ENCODE measurements at regions not wholly inside any gene's neighbourhood (a gene's known extent, or its start where the extent isn't known, plus 50 kb on each side); places are given as distances from the start of the nearest gene placed in this dataset.

GRCh38 chr9:86749161-86749893 is 198.0 kb downstream of the GAS1 start:
- H3K27me3 ChIP-seq (ENCODE audit: low read length), result no peaks in the 10 kb centered on the region
- H4K20me1 ChIP-seq (ENCODE audit: low read depth, low read length), result no peaks in the 10 kb centered on the region
- H3F3A ChIP-seq (ENCODE audit: insufficient read depth), result no peaks in the 10 kb centered on the region
- H3K4me3 ChIP-seq (ENCODE audit: insufficient read depth, low read length, poor library complexity, severe bottlenecking), result no peak overlapping the region
- H3K27ac ChIP-seq (ENCODE audit: low read depth, low read length), result no peak overlapping the region
- no peaks in the 10 kb centered on the region for H3K9me2 ChIP-seq (replicated peaks; ENCODE audit: insufficient read depth, low read length)
- H3K4me2 ChIP-seq (ENCODE audit: low read depth, low read length, poor library complexity, severe bottlenecking), result no peak overlapping the region
- H2AFZ ChIP-seq (ENCODE audit: low read depth, low read length, severe bottlenecking), result no peak overlapping the region
- H3K36me3 ChIP-seq (ENCODE audit: low read length), result no peaks in the 10 kb centered on the region
- no peaks in the 10 kb centered on the region for H3K79me2 ChIP-seq (ENCODE audit: insufficient read depth, low read length)
- no peaks in the 10 kb centered on the region for H3K9me3 ChIP-seq (ENCODE audit: insufficient read depth, low read length)
- TF ChIP-seq CTCF (IDR thresholded peaks at IDR 0.05; ENCODE audit: insufficient read depth, low read length, poor library complexity, severe bottlenecking), result no peak
- TF ChIP-seq EZH2phosphoT487 (conservative IDR thresholded peaks at IDR 0.05; ENCODE audit: low read length), result no peak
- no peak overlapping the region for H3K9ac ChIP-seq (ENCODE audit: low read length)

- H4K20me1 ChIP-seq (ENCODE audit: low read depth, low read length), result no peaks in the 10 kb centered on the region
- H3K27ac ChIP-seq (ENCODE audit: low read depth, low read length), result no peak overlapping the region
- H3K9me2 ChIP-seq (replicated peaks; ENCODE audit: insufficient read depth, low read length), result no peaks in the 10 kb centered on the region; the same call in 1 of the 2 replicates
- H2AFZ ChIP-seq (ENCODE audit: low read depth, low read length, severe bottlenecking), result no peak overlapping the region
- TF ChIP-seq CTCF (IDR thresholded peaks at IDR 0.05; ENCODE audit: insufficient read depth, low read length, poor library complexity, severe bottlenecking) (no peak), EZH2phosphoT487 (conservative IDR thresholded peaks at IDR 0.05; ENCODE audit: low read length) (no peak)
- no peaks in the 10 kb centered on the region for H3K9me3 ChIP-seq (ENCODE audit: insufficient read depth, low read length)
- H3K4me2 ChIP-seq (ENCODE audit: low read depth, low read length, poor library complexity, severe bottlenecking), result no peak overlapping the region
- H3K79me2 ChIP-seq (ENCODE audit: insufficient read depth, low read length), result no peaks in the 10 kb centered on the region
- H3K4me3 ChIP-seq (ENCODE audit: insufficient read depth, low read length, poor library complexity, severe bottlenecking), result no peak overlapping the region
- H3K36me3 ChIP-seq (ENCODE audit: low read length), result no peaks in the 10 kb centered on the region
- H3K9ac ChIP-seq (ENCODE audit: low read length), result no peak overlapping the region
- H3K27me3 ChIP-seq (ENCODE audit: low read length), result no peaks in the 10 kb centered on the region
- H3F3A ChIP-seq (ENCODE audit: insufficient read depth), result no peaks in the 10 kb centered on the region
Observed at GRCh38 chr9:86747711-86748110, 199.6 kb downstream of the GAS1 start.

- TF ChIP-seq CTCF (IDR thresholded peaks at IDR 0.05; ENCODE audit: insufficient read depth, low read length, poor library complexity, severe bottlenecking) (no peak), EZH2phosphoT487 (conservative IDR thresholded peaks at IDR 0.05; ENCODE audit: low read length) (no peak)
Observed at GRCh38 chr9:86741311-86742208, 205.7 kb downstream of the GAS1 start.

More at GRCh38 chr9:86741311-86742208, 205.7 kb downstream of the GAS1 start:
- Histone ChIP-seq H3K4me3 (ENCODE audit: insufficient read depth, low read length, poor library complexity, severe bottlenecking) (no peak overlapping the region), H3K9me3 (ENCODE audit: insufficient read depth, low read length) (no peaks in the 10 kb centered on the region), H4K20me1 (ENCODE audit: low read depth, low read length) (no peaks in the 10 kb centered on the region), H3F3A (ENCODE audit: insufficient read depth) (no peaks in the 10 kb centered on the region), H2AFZ (ENCODE audit: low read depth, low read length, severe bottlenecking) (no peak overlapping the region), H3K9me2 (replicated peaks; ENCODE audit: insufficient read depth, low read length) (no peaks in the 10 kb centered on the region; the same call in 1 of the 2 replicates), H3K27ac (ENCODE audit: low read depth, low read length) (no peak overlapping the region), H3K9ac (ENCODE audit: low read length) (no peak overlapping the region), H3K36me3 (ENCODE audit: low read length) (no peaks in the 10 kb centered on the region), H3K79me2 (ENCODE audit: insufficient read depth, low read length) (no peaks in the 10 kb centered on the region), H3K4me2 (ENCODE audit: low read depth, low read length, poor library complexity, severe bottlenecking) (no peak overlapping the region), H3K27me3 (ENCODE audit: low read length) (no peaks in the 10 kb centered on the region)
